ENCODE measurements at regions not wholly inside any gene's neighbourhood (a gene's known extent, or its start where the extent isn't known, plus 50 kb on each side); places are given as distances from the start of the nearest gene placed in this dataset.

DNA sequence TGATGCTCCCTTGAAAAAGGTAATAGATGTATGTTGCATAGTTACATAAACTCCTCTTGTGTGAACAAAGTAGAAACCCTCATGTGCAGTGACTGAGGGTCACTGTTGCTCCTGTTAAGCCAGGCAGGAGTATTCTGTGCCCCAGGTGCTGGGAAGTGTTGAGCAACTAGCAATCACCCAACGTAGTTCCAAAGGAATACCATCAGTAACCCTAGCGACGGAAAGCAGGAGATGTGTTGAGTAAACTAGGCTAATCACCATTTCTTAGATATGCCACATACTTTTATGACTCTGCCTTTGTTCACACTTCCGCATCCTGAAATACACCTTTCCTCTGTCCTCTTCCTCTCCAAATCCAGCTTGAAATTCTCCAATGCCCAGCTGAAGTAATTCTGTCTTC lies 50.9 kb upstream of the TAB3 start:
- TF ChIP-seq CTCF (IDR thresholded peaks at IDR 0.05) = no peak
- ATAC-seq (ENCODE audit: low FRiP score) (no peak), DNase-seq (ENCODE audit: low spot score) (no peak)

Data from omental fat pad (tissue), 3 donors.